ENCODE measurements at regions not wholly inside any gene's neighbourhood (a gene's known extent, or its start where the extent isn't known, plus 50 kb on each side); places are given as distances from the start of the nearest gene placed in this dataset.

GRCh38 chr20:60658681-60659080 is 593.4 kb upstream of the CDH4 start:
- H3K27ac ChIP-seq: no peak overlapping the region
- TF ChIP-seq ZFX (IDR thresholded peaks at IDR 0.05) (no peak), CTCF (conservative IDR thresholded peaks at IDR 0.05) (no peak)

GRCh38 chr20:60659240-60659639 is 592.8 kb upstream of the CDH4 start:
- no peak overlapping the region for H3K27ac ChIP-seq
- TF ChIP-seq CTCF (conservative IDR thresholded peaks at IDR 0.05) (no peak), ZFX (IDR thresholded peaks at IDR 0.05) (no peak)

GRCh38 chr20:60662307-60662706 is 589.8 kb upstream of the CDH4 start:
- TF ChIP-seq ZFX (IDR thresholded peaks at IDR 0.05) (no peak), CTCF (conservative IDR thresholded peaks at IDR 0.05) (no peak)
- H3K27ac ChIP-seq: no peak overlapping the region

GRCh38 chr20:60664106-60664505 is 588.0 kb upstream of the CDH4 start:
- TF ChIP-seq ZFX (IDR thresholded peaks at IDR 0.05): no peak
- TF ChIP-seq CTCF (conservative IDR thresholded peaks at IDR 0.05): no peak
- H3K27ac ChIP-seq: no peak overlapping the region

GRCh38 chr20:60667641-60668040 is 584.4 kb upstream of the CDH4 start:
- no peak for TF ChIP-seq CTCF (conservative IDR thresholded peaks at IDR 0.05)
- no peak for TF ChIP-seq ZFX (IDR thresholded peaks at IDR 0.05)
- no peak overlapping the region for H3K27ac ChIP-seq

GRCh38 chr20:60669211-60669610 is 582.9 kb upstream of the CDH4 start:
- no peak overlapping the region for H3K27ac ChIP-seq
- no peak for TF ChIP-seq ZFX (IDR thresholded peaks at IDR 0.05)
- TF ChIP-seq CTCF (conservative IDR thresholded peaks at IDR 0.05): no peak

GRCh38 chr20:60676011-60676410 is 576.0 kb upstream of the CDH4 start:
- TF ChIP-seq CTCF (conservative IDR thresholded peaks at IDR 0.05) (no peak), ZFX (IDR thresholded peaks at IDR 0.05) (no peak)
- no peak overlapping the region for H3K27ac ChIP-seq
